Urinary bladder (tissue), 3 donors: ENCODE measurements at regions not wholly inside any gene's neighbourhood (a gene's known extent, or its start where the extent isn't known, plus 50 kb on each side); places are given as distances from the start of the nearest gene placed in this dataset.

ENCODE experiments used
- DNase-seq: peaks from one replicate; pipeline ENCODE4 v3.0.0-alpha.2; 2015; ENCODE audit errors: extremely low spot score
- H3K27ac ChIP-seq: one replicate; pipeline ENCODE4 v1.5.1; 2013; ENCODE audit warnings: low read depth, mild to moderate bottlenecking, moderate library complexity
- H3K36me3 ChIP-seq: one replicate; pipeline ENCODE4 v1.6.1; 2013; ENCODE audit warnings: mild to moderate bottlenecking, moderate library complexity; ENCODE audit not compliant: insufficient read depth
- H3K4me1 ChIP-seq: one replicate; pipeline ENCODE4 v1.6.1; 2013; ENCODE audit warnings: mild to moderate bottlenecking, moderate library complexity; ENCODE audit not compliant: insufficient read depth
- H3K4me3 ChIP-seq: one replicate; pipeline ENCODE4 v1.5.1; 2013; ENCODE audit warnings: low read depth, low read length
- WGBS: extraction: QIAGEN DNeasy Blood & Tissue Kit; methylation state at CpG from one replicate; pipeline ENCODE4 v1.1.7; 2013; 5-methylcytosine and 5-hydroxymethylcytosine counted together
- donor health status: healthy with polysubstance abuse.
- donor health status: healthy.

DNA sequence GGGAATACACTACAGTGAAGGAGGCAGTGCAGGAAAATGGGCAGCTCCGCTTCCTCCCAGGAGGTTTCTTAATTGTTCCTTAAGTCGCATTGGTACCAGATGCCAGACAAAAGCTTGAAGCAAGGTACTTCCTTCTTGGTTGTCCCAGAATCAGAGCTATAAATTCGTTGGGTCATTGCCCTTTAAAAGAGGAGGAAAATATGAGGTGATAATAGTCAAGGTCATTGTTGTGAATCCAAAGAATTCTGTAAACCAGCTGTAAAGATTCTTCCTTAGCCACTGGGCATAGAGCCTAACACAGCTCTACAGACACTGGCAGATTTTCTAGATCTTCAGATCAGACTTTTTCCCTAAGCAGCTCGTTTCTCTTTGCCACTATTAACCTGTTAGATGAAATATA is 444.1 kb upstream of the TLE4 start:
- H3K36me3 ChIP-seq = no peaks in the 10 kb centered on the region
- WGBS = 44% methylated on average over 4 of the region's 4 CpGs
- H3K27ac ChIP-seq = no peak overlapping the region
- H3K4me3 ChIP-seq = no peak overlapping the region
- no peak for DNase-seq
- no peaks in the 10 kb centered on the region for H3K4me1 ChIP-seq

DNA sequence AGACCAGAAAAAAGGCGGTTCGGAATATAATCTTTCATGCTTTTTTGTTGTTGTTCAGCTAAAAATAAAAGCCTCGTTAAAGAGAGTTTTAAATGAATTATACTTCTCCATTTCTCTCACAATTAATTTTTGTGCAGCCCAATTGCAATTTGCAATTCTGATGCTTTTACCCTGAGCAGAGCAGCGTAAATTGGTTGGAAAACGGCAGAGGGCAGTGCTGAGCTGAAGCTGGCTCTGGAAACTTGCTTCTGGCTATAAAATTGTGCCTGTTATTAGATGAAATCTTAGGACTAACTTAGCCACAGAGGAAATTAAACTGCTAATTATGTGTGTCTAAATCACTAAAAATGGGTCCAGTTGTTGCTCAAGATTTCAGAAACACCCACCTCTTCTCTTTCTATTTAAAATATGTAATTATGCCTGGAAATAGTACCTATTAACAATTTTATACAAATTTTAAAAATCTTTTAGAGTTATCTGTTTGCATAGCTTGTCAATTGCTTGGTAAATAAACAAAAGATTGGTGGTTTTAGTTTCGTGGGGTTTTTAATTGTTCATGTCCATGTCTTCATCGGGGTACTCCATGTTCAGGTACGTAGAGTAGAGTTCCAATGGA is 441.8 kb upstream of the TLE4 start:
- peak; percentile 39 for DNase-seq
- whole genome bisulfite sequencing = 47% methylated on average over 8 of the region's 8 CpGs

DNA sequence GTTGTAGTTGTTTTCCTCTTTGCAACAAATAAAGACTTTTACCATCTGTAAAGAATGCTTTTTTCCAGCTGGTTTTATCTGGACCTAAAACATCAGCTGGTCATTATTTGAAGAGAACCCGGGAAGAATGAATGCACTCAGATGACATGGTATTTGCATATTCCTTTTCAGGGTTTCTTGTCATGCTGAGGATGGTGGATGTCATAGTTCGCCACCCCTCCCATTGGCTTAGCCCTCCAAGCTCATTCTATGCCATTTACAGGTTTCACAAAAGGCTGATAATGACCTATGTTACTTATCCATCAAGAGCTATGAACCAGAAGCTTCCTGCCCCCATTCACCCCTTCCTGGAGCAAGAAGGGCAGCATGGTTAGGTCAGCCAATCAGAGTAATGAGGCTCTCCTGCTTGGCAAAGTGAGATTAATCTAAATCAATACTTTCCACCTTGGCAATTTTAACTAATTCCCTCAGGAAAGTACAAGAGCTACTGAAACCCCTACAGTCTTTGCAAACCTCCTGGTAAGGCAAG is 440.5 kb upstream of the TLE4 start:
- 81% methylated on average over 2 of the region's 2 CpGs for WGBS
- no peak for DNase-seq
- no peak overlapping the region for H3K27ac ChIP-seq
- H3K36me3 ChIP-seq = no peaks in the 10 kb centered on the region
- H3K4me1 ChIP-seq = no peaks in the 10 kb centered on the region
- no peak overlapping the region for H3K4me3 ChIP-seq

More for the DNA sequence above, 441.8 kb upstream of the TLE4 start:
- Histone ChIP-seq H3K36me3 (no peaks in the 10 kb centered on the region), H3K4me1 (no peaks in the 10 kb centered on the region), H3K27ac (no peak overlapping the region), H3K4me3 (no peak overlapping the region)

DNA sequence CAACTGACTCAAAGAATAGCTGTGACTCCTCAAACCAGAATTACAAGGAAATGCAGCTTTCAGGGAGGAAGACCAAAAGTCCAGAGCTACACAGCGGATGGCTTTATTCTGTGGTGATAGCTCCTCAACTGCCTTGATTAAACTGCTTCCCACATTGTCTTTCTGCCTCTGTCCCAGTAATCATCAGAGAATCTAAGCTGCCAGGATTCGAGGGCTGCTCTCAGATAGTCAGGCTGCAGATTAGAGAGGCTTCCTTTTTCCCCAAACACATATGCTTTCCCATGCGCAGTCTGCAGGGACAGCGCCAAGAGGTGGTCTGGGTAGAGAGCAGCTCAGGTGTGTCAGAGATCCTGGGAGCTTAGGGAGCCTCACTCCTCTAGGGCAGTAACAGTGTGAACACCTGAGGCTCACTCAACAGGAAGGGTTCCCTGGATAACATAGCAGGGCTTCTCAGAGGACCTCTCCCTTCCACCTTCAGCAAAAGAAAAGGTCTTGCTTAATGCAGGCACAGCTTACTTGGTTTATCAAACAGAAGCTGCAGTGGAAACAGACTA is 439.9 kb upstream of the TLE4 start:
- H3K4me1 ChIP-seq = no peaks in the 10 kb centered on the region
- H3K36me3 ChIP-seq = no peaks in the 10 kb centered on the region
- no peak overlapping the region for H3K27ac ChIP-seq
- H3K4me3 ChIP-seq = no peak overlapping the region
- DNase-seq = no peak
- WGBS = 69% methylated on average over 4 of the region's 4 CpGs

DNA sequence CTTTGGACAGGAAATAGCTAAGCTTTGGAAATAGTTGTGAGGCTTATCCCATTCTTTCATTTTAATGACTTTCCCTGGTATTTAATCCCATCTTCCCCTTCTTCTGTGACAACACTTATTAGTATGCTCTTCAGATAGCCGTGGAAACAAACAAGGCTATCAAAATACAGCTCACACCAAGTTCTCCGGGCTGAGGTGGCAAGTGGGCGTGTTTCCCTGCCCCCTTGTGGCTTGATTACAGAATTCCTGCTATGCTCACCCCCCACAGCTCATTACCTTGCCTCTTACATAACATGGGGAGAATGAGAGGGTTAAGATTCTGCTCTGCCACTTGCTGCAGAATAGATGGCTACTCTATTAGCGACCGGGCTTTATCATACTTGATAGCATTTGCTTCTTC is 437.1 kb upstream of the TLE4 start:
- 72% methylated on average over 5 of the region's 5 CpGs for WGBS
- no peak for DNase-seq
- Histone ChIP-seq H3K36me3 (no peaks in the 10 kb centered on the region), H3K4me1 (no peaks in the 10 kb centered on the region), H3K4me3 (no peak overlapping the region), H3K27ac (no peak overlapping the region)

DNA sequence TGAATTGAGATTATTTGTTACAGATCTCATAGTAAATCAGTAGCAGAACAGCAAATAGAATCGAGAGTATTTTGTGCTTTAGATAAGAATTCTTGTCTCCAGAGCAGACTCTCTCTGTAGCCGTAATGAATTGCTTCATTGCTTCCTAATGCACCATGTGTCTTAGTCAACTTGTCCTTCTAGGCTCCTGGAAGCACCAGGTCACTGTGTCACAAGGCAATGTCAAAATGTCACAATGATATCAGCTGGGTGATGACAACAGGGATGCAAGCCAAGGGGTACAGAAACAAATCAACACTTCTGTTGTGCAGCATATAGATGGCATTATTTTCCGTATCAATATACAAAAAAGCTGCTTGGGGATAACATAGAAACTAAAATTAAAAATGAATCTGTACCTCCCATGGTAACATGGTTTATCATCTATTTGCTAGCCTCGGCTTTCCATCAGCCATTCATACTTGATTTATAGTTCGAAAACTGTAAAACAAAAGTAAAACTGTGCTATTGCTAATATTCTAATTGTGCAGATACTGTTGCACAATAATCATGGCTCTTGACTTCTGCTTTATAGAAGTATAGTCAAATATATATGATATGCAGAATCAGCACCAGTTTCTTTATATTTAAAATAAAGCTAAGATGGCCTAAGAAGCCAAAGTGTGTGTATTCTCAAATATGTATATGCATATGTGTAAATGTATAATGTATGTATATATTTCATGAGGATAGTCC is 435.9 kb upstream of the TLE4 start:
- H3K27ac ChIP-seq = no peak overlapping the region
- 93% methylated on average over 5 of the region's 5 CpGs for WGBS
- no peak overlapping the region for H3K4me3 ChIP-seq
- H3K4me1 ChIP-seq = no peaks in the 10 kb centered on the region
- DNase-seq = no peak
- no peaks in the 10 kb centered on the region for H3K36me3 ChIP-seq

DNA sequence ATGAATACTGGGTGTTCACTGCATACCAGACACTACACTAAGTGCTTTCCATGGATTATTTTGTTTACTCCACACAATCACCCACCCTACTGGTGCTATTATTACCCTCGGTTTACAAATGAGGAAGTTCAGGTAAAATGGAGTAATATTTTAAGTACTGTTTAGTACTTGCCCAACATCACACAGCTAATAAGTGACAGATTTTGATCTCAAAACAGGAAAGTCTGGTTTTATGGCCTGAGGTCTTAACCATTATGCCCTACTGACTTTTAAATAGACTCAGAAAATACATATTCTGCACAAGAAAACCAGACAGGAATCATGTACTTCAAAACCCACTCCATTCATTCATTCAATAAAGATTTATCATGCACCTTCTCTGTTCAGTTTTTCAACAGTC is 431.0 kb upstream of the TLE4 start:
- Histone ChIP-seq H3K27ac (no peak overlapping the region), H3K36me3 (no peaks in the 10 kb centered on the region), H3K4me1 (no peaks in the 10 kb centered on the region), H3K4me3 (no peak overlapping the region)
- WGBS = 43% methylated on average over 1 of the region's 1 CpG
- DNase-seq = no peak

DNA sequence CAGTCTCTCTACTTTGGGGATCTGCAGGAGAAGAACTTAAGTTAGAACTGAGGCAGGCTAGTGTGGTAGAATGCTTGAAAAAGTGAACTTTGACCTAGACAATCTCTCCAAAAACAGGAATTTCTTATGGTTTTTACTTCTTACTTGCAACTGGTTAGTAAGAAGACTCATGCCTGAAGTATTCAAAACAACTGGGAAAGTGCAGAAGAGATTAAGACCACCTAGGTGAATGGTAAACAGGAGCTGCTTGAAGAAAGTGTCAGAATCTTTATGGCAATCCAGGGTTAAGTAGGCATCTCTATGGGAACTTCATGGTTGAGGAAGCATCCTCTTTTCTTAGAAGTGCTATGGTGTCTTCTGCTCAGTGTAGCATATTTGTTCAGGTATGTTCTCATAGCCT is 428.6 kb upstream of the TLE4 start:
- Histone ChIP-seq H3K4me1 (no peaks in the 10 kb centered on the region), H3K27ac (no peak overlapping the region), H3K4me3 (no peak overlapping the region), H3K36me3 (no peaks in the 10 kb centered on the region)
- no peak for DNase-seq

DNA sequence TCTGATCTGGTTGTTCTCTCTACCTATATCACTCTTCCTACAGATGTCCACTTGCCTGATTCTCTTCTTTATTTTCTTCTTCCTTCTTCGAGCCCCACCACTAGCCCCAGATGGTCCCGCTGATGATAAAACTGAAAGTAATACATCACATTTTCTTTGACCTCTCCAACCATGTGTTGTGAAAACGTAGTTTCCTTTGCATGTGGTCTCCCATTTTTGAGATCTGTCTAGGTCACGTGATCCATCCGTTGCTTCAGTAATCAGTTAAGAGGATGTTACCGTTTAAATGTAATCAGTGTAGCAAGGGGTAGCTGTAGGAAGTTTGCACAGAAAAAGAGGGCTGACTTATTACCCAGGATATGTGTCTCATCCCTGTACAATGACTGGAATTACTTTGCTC is 426.3 kb upstream of the TLE4 start:
- DNase-seq = no peak
- H3K36me3 ChIP-seq = no peaks in the 10 kb centered on the region
- no peak overlapping the region for H3K27ac ChIP-seq
- H3K4me3 ChIP-seq = no peak overlapping the region
- H3K4me1 ChIP-seq = no peaks in the 10 kb centered on the region
- 87% methylated on average over 6 of the region's 6 CpGs for WGBS

DNA sequence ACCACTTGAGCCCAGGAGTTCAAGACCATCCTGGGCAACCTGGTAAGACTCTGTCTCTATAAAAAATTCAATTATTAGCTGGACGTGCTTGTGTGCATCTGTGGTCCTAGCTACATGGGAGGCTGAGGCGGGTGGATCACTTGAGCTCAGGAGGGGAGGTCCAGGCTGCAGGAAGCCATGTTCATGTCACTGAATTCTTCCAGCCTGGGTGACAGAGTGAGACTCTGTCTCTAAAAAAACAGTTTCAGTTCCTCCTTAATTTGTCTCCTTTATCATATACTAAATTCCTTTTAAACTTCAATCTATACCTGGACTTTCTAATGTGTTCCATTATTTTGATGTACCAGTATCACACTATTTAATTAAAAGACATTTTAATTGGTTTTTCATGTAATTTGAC is 422.2 kb upstream of the TLE4 start:
- no peak for DNase-seq

DNA sequence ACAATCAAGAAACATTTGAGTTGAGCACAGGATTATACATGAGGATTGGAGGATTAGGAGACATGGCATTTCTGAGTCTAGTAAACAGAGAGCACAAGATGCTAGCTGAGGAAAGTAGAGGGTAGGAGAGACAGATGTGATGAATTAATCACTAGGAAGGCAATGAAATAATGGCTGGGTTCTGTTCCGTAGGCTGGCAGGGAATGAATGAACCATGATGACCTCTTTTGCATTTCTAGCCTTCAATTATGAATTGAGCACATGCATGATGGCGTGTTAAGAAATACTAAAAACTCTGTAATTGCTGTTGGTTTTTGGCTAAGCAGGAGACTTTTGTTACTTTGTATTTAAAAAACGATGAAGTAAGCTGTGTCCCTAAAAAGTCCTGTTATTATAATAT is 420.0 kb upstream of the TLE4 start:
- Histone ChIP-seq H3K4me3 (no peak overlapping the region), H3K36me3 (no peaks in the 10 kb centered on the region), H3K27ac (no peak overlapping the region), H3K4me1 (no peaks in the 10 kb centered on the region)
- no peak for DNase-seq
- 92% methylated on average over 3 of the region's 3 CpGs for WGBS

More for the DNA sequence above, 422.2 kb upstream of the TLE4 start:
- Histone ChIP-seq H3K27ac (no peak overlapping the region), H3K4me3 (no peak overlapping the region), H3K4me1 (no peaks in the 10 kb centered on the region), H3K36me3 (no peaks in the 10 kb centered on the region)
- WGBS = 90% methylated on average over 2 of the region's 2 CpGs

DNA sequence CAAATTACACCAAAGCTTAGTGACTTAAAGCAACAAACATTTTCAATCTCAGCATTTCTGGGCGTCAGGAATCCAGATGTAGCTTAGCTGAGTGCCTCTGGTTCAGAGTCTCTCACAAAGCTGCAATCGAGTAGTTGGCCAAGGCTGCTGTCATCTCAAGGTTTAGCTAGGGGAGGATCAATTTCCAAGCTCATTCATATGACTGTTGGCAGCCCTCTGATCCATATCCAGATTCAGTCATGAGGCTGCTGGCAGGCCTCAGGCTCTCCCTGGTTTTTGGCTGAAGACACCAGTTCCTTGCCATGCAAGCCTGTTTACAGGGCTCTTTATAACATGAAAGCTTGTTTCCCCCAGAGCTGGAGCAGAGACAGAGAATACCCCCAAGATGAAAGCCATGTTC is 419.5 kb upstream of the TLE4 start:
- Histone ChIP-seq H3K4me3 (no peak overlapping the region), H3K27ac (no peak overlapping the region), H3K4me1 (no peaks in the 10 kb centered on the region), H3K36me3 (no peaks in the 10 kb centered on the region)
- 78% methylated on average over 2 of the region's 2 CpGs for WGBS
- no peak for DNase-seq

DNA sequence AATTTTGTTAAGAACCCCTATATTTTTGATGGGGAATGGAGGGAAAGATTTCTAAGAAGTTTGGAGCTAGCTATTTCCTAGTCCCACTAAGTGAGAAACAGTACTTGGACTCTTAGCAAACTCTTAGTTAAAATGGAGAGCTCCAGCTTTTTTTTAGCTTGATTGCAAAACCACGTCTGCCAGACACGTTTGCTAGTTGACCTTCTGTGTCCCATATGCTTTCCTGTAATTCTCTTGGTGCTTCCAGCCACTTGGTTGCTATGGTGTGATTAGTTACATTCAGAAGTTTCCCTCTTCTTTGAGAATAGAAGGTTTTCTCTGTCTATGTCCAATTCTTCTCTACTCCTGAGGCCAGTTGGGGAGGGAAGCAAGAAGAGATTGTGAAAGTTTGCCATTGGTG is 417.0 kb upstream of the TLE4 start:
- DNase-seq = no peak
- 47% methylated on average over 2 of the region's 2 CpGs for WGBS

DNA sequence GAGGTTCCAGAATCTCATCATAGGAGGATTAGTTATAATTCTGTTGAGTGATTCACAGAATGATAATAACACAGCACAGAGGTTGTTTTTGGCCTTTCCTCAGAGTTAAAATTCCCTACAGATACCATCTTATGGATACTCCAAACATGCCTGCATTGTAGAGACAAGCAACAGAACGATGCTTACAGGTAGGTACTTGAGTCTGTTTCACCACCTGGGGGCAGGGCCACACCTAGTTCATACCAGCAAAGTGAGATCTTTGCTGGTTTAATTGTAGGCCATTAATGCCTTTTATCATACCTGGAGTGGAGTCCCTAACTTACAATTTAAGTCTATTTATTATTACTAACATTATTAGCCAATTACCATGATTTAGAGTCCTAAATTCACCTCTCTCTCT is 416.5 kb upstream of the TLE4 start:
- no peak for DNase-seq
- WGBS = 58% methylated on average over 1 of the region's 1 CpG
- H3K4me1 ChIP-seq = no peaks in the 10 kb centered on the region

More for the DNA sequence above, 417.0 kb upstream of the TLE4 start:
- H3K4me3 ChIP-seq = no peak overlapping the region
- H3K36me3 ChIP-seq = no peaks in the 10 kb centered on the region
- no peak overlapping the region for H3K27ac ChIP-seq
- H3K4me1 ChIP-seq = no peaks in the 10 kb centered on the region

More for the DNA sequence above, 416.5 kb upstream of the TLE4 start:
- H3K27ac ChIP-seq = no peak overlapping the region
- no peak overlapping the region for H3K4me3 ChIP-seq
- no peaks in the 10 kb centered on the region for H3K36me3 ChIP-seq
